AG04450 (cell line): ENCODE measurements at regions not wholly inside any gene's neighbourhood (a gene's known extent, or its start where the extent isn't known, plus 50 kb on each side); places are given as distances from the start of the nearest gene placed in this dataset.

ENCODE experiments used
- CTCF ChIA-PET: fragments of 300-600, 350-600 bp; formaldehyde crosslinking; extraction: SDS; loops from one replicate; lab custom pipeline; 2022; ENCODE audit warnings: antibody characterized with exemption, inconsistent platforms; lab: Charles Lee
- POLR2A ChIA-PET: fragments of 350-600 bp; formaldehyde crosslinking; extraction: SDS; loops from one replicate; lab custom pipeline; 2021; ENCODE audit warnings: antibody characterized with exemption, inconsistent platforms; lab: Yijun Ruan, JAX
- DNase-seq: peaks from one replicate; pipeline ENCODE4 v3.0.0-alpha.2; 2011; ENCODE audit warnings: low read depth, low spot score
- H3K27ac ChIP-seq: one replicate; pipeline ENCODE4 v1.5.1; 2012; ENCODE audit warnings: low read depth, low read length, control low read depth
- H3K27me3 ChIP-seq: one replicate; pipeline ENCODE4 v1.6.0; 2012; ENCODE audit warnings: low read length; ENCODE audit not compliant: control insufficient read depth, insufficient read depth
- H3K4me3 ChIP-seq: 2 replicates; pipeline ENCODE4 v1.5.1; 2011; ENCODE audit warnings: mild to moderate bottlenecking, low read depth, low read length, control low read depth
- H3K9me3 ChIP-seq: 2 replicates; pipeline ENCODE4 v1.5.1; 2012; ENCODE audit warnings: low read length; ENCODE audit not compliant: control insufficient read depth, insufficient read depth
- CTCF ChIP-seq: IDR thresholded peaks from 2 replicates; pipeline ENCODE4 v1.5.1; 2011; ENCODE audit warnings: low read depth, low read length, control low read depth, inconsistent platforms

- ChIA-PET POLR2A (no interaction called here), CTCF (no interaction called here)
- no peaks in the 10 kb centered on the region for H3K27me3 ChIP-seq
- no peak for TF ChIP-seq CTCF
- peaks cover 9% of the 10 kb centered on the region; the same call in 1 of the 2 replicates for H3K9me3 ChIP-seq
- H3K4me3 ChIP-seq: no peak overlapping the region
- DNase-seq: no peak
- no peak overlapping the region for H3K27ac ChIP-seq
Observed at GRCh38 chr2:56450772-56451171, 267.0 kb downstream of the CCDC85A start.

GRCh38 chr2:56455642-56456041 is 271.9 kb downstream of the CCDC85A start:
- ChIA-PET CTCF (no interaction called here), POLR2A (no interaction called here)
- no peak for TF ChIP-seq CTCF
- Histone ChIP-seq H3K27ac (no peak overlapping the region), H3K27me3 (no peaks in the 10 kb centered on the region), H3K9me3 (peaks cover 14% of the 10 kb centered on the region), H3K4me3 (no peak overlapping the region)
- no peak for DNase-seq

- H3K27me3 ChIP-seq: no peaks in the 10 kb centered on the region
- no peak overlapping the region for H3K27ac ChIP-seq
- ChIA-PET POLR2A (no interaction called here), CTCF (no interaction called here)
- peaks cover 15% of the 10 kb centered on the region for H3K9me3 ChIP-seq
- H3K4me3 ChIP-seq: no peak overlapping the region
- no peak for TF ChIP-seq CTCF
- no peak for DNase-seq
Observed at GRCh38 chr2:56456791-56457190, 273.0 kb downstream of the CCDC85A start.

- peaks cover 21% of the 10 kb centered on the region for H3K9me3 ChIP-seq
Observed at GRCh38 chr2:56460508-56460907, 276.7 kb downstream of the CCDC85A start.

GRCh38 chr2:56464066-56464465 is 280.3 kb downstream of the CCDC85A start:
- no peak for TF ChIP-seq CTCF
- POLR2A ChIA-PET: no interaction called here
- no peak overlapping the region for H3K27ac ChIP-seq
- peaks cover 13% of the 10 kb centered on the region for H3K9me3 ChIP-seq
- CTCF ChIA-PET: no interaction called here
- no peaks in the 10 kb centered on the region for H3K27me3 ChIP-seq
- no peak for DNase-seq
- H3K4me3 ChIP-seq: no peak overlapping the region

More at GRCh38 chr2:56460508-56460907, 276.7 kb downstream of the CCDC85A start:
- ChIA-PET CTCF (no interaction called here), POLR2A (no interaction called here)
- H3K4me3 ChIP-seq: no peak overlapping the region
- no peak for TF ChIP-seq CTCF
- no peak overlapping the region for H3K27ac ChIP-seq
- H3K27me3 ChIP-seq: no peaks in the 10 kb centered on the region
- no peak for DNase-seq
